GM18507 (cell line): ENCODE measurements at regions not wholly inside any gene's neighbourhood (a gene's known extent, or its start where the extent isn't known, plus 50 kb on each side); places are given as distances from the start of the nearest gene placed in this dataset.

Experiments used
- DNase-seq: peaks from one replicate; pipeline ENCODE4 v3.0.0; 2011; ENCODE audit warnings: low read depth; ENCODE audit not compliant: insufficient read length; ENCODE audit errors: extremely low spot score
- FAIRE-seq: peaks from 2 replicates; lab custom pipeline; 2011; peaks lifted over from hg19 to GRCh38; lab: Jason Lieb, UNC

GRCh38 chr4:23161787-23162186 is 469.1 kb downstream of the GBA3 start:
- FAIRE-seq (no peak), DNase-seq (no peak)

GRCh38 chr4:23153076-23153475 is 460.3 kb downstream of the GBA3 start:
- DNase-seq: no peak
- FAIRE-seq: no peak

GRCh38 chr4:23149815-23150214 is 457.1 kb downstream of the GBA3 start:
- FAIRE-seq (no peak), DNase-seq (no peak)

- DNase-seq (no peak), FAIRE-seq (no peak)
Measured at GRCh38 chr4:23144707-23145106, 452.0 kb downstream of the GBA3 start.

- FAIRE-seq (no peak), DNase-seq (no peak)
Measured at GRCh38 chr4:23135792-23136645, 443.3 kb downstream of the GBA3 start.

GRCh38 chr4:23134331-23134730 is 441.6 kb downstream of the GBA3 start:
- DNase-seq (no peak), FAIRE-seq (no peak)

- FAIRE-seq (no peak), DNase-seq (no peak)
Measured at GRCh38 chr4:23130845-23131244, 438.1 kb downstream of the GBA3 start.

GRCh38 chr4:23125118-23125517 is 432.4 kb downstream of the GBA3 start:
- no peak for DNase-seq
- FAIRE-seq: no peak

- FAIRE-seq (no peak), DNase-seq (no peak)
Measured at GRCh38 chr4:23122666-23123400, 430.1 kb downstream of the GBA3 start.

GRCh38 chr4:23120374-23120773 is 427.6 kb downstream of the GBA3 start:
- DNase-seq: no peak
- no peak for FAIRE-seq

- FAIRE-seq (no peak), DNase-seq (no peak)
Measured at GRCh38 chr4:23117826-23118225, 425.1 kb downstream of the GBA3 start.

GRCh38 chr4:23114538-23114937 is 421.8 kb downstream of the GBA3 start:
- no peak for DNase-seq
- no peak for FAIRE-seq

GRCh38 chr4:23113104-23113503 is 420.4 kb downstream of the GBA3 start:
- FAIRE-seq: no peak
- no peak for DNase-seq

GRCh38 chr4:23106516-23106915 is 413.8 kb downstream of the GBA3 start:
- DNase-seq: no peak
- no peak for FAIRE-seq

- no peak for FAIRE-seq
- no peak for DNase-seq
Measured at GRCh38 chr4:23105759-23106370, 413.1 kb downstream of the GBA3 start.

- FAIRE-seq (no peak), DNase-seq (no peak)
Measured at GRCh38 chr4:23097251-23097650, 404.5 kb downstream of the GBA3 start.

GRCh38 chr4:23091711-23092110 is 399.0 kb downstream of the GBA3 start:
- FAIRE-seq: no peak

GRCh38 chr4:23085249-23085568 is 392.5 kb downstream of the GBA3 start:
- FAIRE-seq: no peak
- no peak for DNase-seq

More at GRCh38 chr4:23091711-23092110, 399.0 kb downstream of the GBA3 start:
- DNase-seq: no peak

- FAIRE-seq: no peak
- DNase-seq: no peak
Measured at GRCh38 chr4:23084559-23085248, 392.0 kb downstream of the GBA3 start.

GRCh38 chr4:23083391-23083790 is 390.7 kb downstream of the GBA3 start:
- FAIRE-seq (no peak), DNase-seq (no peak)
